ENCODE measurements at regions not wholly inside any gene's neighbourhood (a gene's known extent, or its start where the extent isn't known, plus 50 kb on each side); places are given as distances from the start of the nearest gene placed in this dataset.

GRCh38 chr9:28821240-28821639 is 1248.0 kb upstream of the C9orf72 start:
- TF ChIP-seq YY1 (IDR thresholded peaks at IDR 0.05; ENCODE audit: insufficient read depth, insufficient read length), result no peak
- TF ChIP-seq ZNF274 (IDR thresholded peaks at IDR 0.05; ENCODE audit: low read depth, low read length), result no peak

Measured in NT2/D1 (cell line).